ENCODE measurements at regions not wholly inside any gene's neighbourhood (a gene's known extent, or its start where the extent isn't known, plus 50 kb on each side); places are given as distances from the start of the nearest gene placed in this dataset.

GRCh38 chr3:162441716-162442115 is 945.1 kb downstream of the OTOL1 start:
- DNase-seq, result no peak

GRCh38 chr3:162443376-162443775 is 946.8 kb downstream of the OTOL1 start:
- DNase-seq, result no peak

- no peak for DNase-seq
Observed at GRCh38 chr3:162468791-162469190, 972.2 kb downstream of the OTOL1 start.

DNA sequence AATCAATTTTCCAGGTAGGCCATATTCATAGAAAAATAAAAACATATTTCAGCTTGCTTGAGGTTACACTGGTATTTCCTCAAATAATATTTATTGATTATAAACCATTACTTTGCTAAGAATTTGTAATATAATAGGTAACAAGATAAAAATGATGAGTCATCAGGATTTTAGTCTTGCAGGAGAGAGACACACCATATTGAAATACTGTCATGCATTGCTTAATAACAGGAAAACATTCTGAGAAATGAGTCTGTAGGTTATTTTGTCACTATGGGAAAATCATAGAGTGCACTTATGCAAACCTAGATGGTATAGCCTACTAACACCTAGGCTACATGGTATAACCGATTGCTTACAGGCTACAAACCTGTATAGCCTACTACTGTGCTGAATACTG is 990.5 kb downstream of the OTOL1 start:
- DNase-seq, result no peak

GRCh38 chr3:162489853-162490252 is 993.2 kb downstream of the OTOL1 start:
- peak; percentile 5 for DNase-seq

DNA sequence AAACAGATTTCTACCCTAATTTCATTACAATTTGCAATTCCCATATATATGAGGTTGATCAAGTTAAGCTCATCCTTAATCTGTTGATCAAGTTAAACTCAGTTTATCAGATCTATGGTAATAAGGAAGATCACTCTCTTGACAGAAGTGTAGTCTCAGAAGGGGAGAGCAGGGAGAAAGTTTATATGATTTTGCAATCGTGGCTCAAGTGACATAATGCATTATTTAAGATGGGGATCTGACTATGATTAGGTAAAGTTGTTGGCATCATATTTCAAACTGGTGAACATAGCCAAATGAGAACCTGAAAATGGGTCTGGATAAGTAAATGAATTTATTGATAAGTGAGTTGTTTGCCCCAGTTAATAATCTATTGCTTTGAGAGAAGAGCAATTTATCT is 995.3 kb downstream of the OTOL1 start:
- peak; percentile 12 for DNase-seq

DNA sequence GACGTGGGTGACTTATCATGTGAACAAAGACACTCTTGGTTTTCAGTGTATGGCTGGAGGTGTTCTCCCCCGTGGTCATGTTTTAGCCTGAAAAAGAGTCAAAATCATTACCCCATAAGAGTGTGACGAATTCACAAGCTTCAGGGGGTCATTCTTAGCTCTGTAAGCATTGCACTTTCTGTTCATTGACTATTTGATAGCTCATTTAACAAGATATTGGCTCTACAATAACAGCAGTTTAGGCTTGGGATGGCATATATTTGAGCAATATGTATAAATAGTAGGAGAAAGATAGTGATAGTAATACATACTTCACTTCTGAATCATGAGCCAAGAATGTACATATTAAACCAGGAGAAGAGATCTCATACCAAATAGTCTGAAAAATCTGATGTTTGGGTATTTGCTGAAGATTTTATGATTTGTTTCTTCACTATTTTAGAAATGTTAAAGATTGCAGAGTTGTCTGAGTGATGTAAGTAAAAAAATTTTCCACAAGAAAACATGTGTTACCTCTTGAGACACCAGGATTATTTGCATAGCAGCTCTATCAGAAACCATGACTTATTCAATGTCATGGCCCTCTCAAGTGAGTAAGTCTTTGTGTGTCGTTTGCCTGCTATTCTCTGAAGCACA is 996.0 kb downstream of the OTOL1 start:
- DNase-seq, result peak; percentile 92

- no peak for DNase-seq
Observed at GRCh38 chr3:162498626-162499025, 1002.0 kb downstream of the OTOL1 start.

GRCh38 chr3:162507397-162507796 is 1010.8 kb downstream of the OTOL1 start:
- peak; percentile 50 for DNase-seq

DNA sequence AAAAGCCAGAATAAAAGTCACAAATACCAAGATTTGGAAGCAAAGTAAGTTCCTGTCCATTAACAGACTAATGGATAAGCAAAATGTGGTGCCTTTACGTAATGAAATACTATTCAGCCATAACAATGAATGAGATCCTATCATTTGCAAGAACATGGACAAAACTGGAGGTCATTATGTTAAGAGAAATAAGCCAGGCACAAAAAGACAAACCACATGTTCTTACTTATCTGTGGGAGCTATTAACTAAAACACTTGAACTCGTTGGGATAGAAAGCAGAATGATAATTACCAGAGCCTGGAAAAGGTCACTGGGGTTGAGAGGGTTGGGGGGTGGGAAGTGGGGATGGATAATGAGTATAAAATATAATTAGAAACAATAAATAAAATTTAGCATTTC is 1015.9 kb downstream of the OTOL1 start:
- no peak for DNase-seq

- DNase-seq, result no peak
Observed at GRCh38 chr3:162517110-162517509, 1020.5 kb downstream of the OTOL1 start.

GRCh38 chr3:162521669-162522068 is 1025.1 kb downstream of the OTOL1 start:
- DNase-seq, result no peak

DNA sequence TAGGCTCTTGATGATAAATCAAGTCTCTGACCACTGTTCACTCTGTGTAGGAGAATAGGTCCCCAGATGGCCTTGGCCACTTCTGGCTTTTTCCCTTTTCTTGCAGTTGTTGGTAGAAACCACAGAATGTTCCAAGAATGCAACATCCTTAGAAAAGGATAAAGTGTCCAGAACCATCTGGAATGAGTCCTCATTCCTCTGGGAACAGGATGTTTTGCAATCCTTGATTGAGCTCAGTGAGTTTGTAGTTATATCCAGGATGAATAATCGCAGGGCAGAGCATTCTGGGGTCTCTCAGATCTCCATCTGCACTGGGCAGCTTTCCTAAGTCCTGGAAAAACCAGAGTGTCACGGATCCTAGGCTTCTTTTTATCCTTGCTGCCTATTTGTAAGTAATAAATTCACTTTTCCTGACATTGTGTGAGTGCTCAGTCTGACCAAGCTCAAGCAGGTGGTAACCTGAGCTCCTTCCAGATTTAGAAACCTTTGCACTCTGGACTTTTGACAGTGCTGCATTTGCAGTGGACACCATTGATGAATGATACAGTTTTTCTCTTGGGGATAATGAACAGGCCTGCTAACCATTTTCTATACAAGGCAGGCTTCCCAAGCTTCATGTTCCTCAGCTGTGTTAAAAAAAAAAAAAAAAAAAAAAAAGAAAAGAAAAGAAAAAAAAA is 1028.6 kb downstream of the OTOL1 start:
- DNase-seq, result peak; percentile 93

DNA sequence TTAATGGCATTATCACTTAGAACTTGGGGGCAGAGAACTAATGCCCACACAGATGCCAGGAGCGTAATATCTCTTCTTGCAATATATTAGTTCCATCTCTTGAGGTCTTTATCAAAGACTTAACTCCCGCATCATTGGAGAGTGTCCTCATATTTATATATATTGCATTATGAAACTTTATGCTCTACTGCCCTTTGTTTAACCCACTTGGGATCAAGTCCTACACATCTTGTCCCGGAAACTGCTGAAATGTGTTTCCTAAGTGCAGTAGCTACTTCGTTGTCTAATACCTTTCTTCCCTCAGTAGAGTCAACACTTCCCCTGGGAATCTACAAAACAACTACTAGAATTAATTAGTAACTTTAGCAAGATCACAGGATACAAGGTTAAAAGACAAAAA is 1029.2 kb downstream of the OTOL1 start:
- DNase-seq, result no peak

GRCh38 chr3:162534431-162534830 is 1037.8 kb downstream of the OTOL1 start:
- no peak for DNase-seq

DNA sequence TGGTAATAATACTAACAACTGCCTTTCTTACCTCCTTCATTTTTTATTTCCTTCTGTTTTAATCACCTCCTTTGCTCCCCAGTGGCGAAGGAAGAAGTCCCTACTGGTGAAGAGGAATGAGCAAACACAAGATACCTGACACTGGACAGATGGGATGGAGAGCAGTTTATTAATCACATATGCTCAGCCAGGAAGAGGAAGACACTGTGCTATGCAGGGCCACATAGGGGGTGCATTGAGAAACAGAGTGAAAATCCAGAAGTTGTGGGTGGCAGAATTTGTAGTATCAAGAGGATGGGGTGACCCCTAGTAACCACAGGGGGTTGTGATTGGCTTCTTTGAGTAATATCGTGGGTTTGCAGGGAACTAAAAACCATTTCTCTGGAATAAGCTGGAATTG is 1041.9 kb downstream of the OTOL1 start:
- no peak for DNase-seq

DNA sequence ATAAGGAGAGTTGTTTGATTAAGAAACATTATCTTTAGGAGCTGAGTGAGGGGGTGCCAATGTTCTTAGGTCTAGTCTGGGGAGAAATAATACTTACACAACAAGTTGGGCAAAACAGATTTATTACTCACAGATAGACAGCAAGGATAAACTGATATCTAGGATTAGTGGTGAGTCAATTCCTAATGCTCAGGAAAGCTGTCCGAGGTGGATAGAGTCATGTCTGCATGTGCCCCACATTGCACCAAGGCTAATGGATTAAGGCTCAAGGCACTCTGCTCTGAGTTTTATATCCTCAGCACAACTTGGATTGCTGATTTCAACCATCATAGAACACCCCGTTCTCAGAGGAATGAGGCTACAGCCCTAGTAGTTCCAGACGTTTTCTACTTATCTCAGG is 1042.3 kb downstream of the OTOL1 start:
- DNase-seq, result no peak

DNA sequence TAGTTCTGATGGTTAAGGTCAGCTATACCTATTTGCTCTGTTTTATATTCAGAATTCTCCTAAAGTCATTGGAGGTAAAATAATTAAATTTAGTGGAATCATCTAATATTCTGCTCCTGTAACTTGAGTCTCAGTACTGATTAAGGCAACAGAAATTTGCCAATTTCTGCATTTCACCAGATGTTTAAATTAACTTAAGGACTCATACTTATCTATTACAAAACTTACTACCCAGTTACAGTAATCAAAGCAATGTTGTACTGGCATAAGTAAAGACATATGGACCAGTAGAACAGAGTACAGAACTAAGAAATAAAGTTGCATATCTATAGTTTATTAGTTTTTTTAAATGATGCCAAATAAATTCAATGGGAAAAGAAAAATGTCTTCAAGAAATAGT is 1043.8 kb downstream of the OTOL1 start:
- DNase-seq, result no peak

- no peak for DNase-seq
Observed at GRCh38 chr3:162541923-162542322, 1045.3 kb downstream of the OTOL1 start.

GRCh38 chr3:162544246-162544645 is 1047.6 kb downstream of the OTOL1 start:
- DNase-seq, result no peak

- DNase-seq, result no peak
Observed at GRCh38 chr3:162546910-162547309, 1050.3 kb downstream of the OTOL1 start.

- DNase-seq, result no peak
Observed at GRCh38 chr3:162547321-162547720, 1050.7 kb downstream of the OTOL1 start.

GRCh38 chr3:162555761-162556160 is 1059.2 kb downstream of the OTOL1 start:
- no peak for DNase-seq

- DNase-seq, result no peak
Observed at GRCh38 chr3:162558016-162558415, 1061.4 kb downstream of the OTOL1 start.

DNA sequence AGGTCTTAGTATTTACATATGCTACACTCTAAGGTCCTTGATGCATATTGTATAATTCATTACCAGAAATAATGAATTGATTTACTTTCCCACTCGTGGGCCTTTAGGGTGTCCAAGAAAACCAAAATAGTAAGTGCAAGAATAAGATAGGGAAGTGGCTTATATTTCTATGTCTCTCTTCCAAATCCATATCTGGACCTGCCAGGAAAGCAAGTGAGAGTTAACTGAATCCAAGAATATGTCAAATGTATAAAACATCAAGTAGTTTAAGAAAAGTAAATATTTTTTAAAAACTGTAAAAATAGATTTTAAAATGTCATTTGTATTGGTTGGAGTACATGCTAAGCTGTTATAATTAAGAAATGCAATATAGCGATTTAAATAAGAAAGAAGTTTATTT is 1072.1 kb downstream of the OTOL1 start:
- DNase-seq, result no peak

All from fibroblast of skin of back (primary cell).